OCI-LY1 (cell line): ENCODE measurements at regions not wholly inside any gene's neighbourhood (a gene's known extent, or its start where the extent isn't known, plus 50 kb on each side); places are given as distances from the start of the nearest gene placed in this dataset.

ENCODE experiments used
- EZH2 ChIP-seq: fragments of 200-600 bp; sonication (generic), shearing (Covaris generic); IDR thresholded peaks from 2 replicates; pipeline ENCODE4 v1.8.0; 2017; ENCODE audit warnings: borderline replicate concordance, mixed run types, mild to moderate bottlenecking, antibody characterized with exemption, low read length, moderate library complexity, mixed read lengths
- TF ChIP-seq, protein P1 (sequence below): fragments of 200-600 bp; sonication (generic), shearing (Covaris generic); IDR thresholded peaks from 2 replicates; pipeline ENCODE4 v1.5.1; 2017; ENCODE audit warnings: mild to moderate bottlenecking, antibody characterized with exemption, low read length, moderate library complexity, mixed read lengths

DNA sequence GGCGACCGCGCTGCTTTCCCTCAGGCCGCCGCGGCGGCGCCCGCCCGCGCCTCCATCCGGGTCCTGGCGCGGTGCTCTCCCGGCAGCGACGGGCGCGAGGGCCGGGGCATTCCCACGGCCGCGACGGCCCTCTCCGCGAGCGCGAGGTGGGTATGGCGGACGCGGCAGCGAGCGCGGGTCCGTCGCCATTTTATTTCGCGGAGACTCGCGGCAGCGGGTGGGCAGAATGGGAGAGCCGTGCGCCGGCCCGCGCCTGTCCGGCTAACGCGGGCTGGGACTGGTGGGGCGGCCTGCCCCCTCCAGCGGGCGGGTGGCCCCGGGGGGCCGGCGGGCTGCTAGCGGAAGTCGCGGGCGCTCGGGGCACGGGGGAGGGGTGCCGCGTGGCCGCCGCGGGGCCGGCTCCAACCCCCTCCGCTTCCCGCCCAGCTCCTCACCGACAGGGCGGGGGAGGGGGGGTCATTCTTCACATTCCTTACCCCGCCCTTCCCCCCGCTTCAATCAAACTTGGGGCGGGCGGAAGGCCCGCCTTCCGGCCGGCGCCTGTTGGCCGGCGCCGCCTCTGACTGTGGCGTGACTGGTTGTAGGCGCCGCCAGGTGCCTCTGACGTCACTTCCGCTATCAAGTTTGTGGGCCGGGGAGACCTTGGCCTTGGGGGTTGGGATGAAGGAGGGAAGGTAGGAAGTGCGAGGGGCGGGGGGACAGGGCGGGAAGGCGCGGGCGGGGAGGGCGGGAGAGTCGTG, 82.1 kb downstream of the PTPDC1 start:
- TF ChIP-seq, protein P1, sequence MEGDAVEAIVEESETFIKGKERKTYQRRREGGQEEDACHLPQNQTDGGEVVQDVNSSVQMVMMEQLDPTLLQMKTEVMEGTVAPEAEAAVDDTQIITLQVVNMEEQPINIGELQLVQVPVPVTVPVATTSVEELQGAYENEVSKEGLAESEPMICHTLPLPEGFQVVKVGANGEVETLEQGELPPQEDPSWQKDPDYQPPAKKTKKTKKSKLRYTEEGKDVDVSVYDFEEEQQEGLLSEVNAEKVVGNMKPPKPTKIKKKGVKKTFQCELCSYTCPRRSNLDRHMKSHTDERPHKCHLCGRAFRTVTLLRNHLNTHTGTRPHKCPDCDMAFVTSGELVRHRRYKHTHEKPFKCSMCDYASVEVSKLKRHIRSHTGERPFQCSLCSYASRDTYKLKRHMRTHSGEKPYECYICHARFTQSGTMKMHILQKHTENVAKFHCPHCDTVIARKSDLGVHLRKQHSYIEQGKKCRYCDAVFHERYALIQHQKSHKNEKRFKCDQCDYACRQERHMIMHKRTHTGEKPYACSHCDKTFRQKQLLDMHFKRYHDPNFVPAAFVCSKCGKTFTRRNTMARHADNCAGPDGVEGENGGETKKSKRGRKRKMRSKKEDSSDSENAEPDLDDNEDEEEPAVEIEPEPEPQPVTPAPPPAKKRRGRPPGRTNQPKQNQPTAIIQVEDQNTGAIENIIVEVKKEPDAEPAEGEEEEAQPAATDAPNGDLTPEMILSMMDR = no peak
- TF ChIP-seq EZH2 = no peak
